Vagina (tissue), 2 donors: ENCODE measurements at regions not wholly inside any gene's neighbourhood (a gene's known extent, or its start where the extent isn't known, plus 50 kb on each side); places are given as distances from the start of the nearest gene placed in this dataset.

Experiments
- DNase-seq, 2 donors: peaks; one replicate each; pipeline ENCODE4 v3.0.0-alpha.2; 2017; ENCODE audit errors: extremely low spot score in 2 of 2
- H3K27ac ChIP-seq: fragments of 200-600 bp; sonication (generic); one replicate; pipeline ENCODE4 v1.5.1; 2019
- H3K27me3 ChIP-seq: fragments of 200-600 bp; sonication (generic); one replicate; pipeline ENCODE4 v1.5.1; 2019
- H3K36me3 ChIP-seq, 2 donors: fragments of 200-600 bp; sonication (generic); one replicate each; pipeline ENCODE4 v1.5.1; 2017 to 2019
- H3K4me1 ChIP-seq: fragments of 200-600 bp; sonication (generic); one replicate; pipeline ENCODE4 v1.5.1; 2019
- H3K4me3 ChIP-seq, 2 donors: fragments of 200-600 bp; sonication (generic); 1 replicate in 1 of 2; 2 replicates in 1 of 2; pipeline ENCODE4 v1.5.1; 2016 to 2019
- H3K9me3 ChIP-seq: fragments of 200-600 bp; sonication (generic); one replicate; pipeline ENCODE4 v1.5.1; 2019
- CTCF ChIP-seq, 3 experiments: fragments of 450-650 bp in 2 of 3; fragments of 200-600 bp in 1 of 3; sonication (generic) in 1 of 3; IDR thresholded peaks; one replicate each; pipeline ENCODE4 v1.5.1; 2017 to 2019; ENCODE audit warnings: antibody characterized with exemption in 3 of 3, mild to moderate bottlenecking in 2 of 3, moderate library complexity in 2 of 3
- POLR2A ChIP-seq, 2 donors: fragments of 450-650 bp; IDR thresholded peaks; one replicate each; pipeline ENCODE4 v1.6.1; 2017; ENCODE audit warnings: antibody characterized with exemption in 2 of 2, mild to moderate bottlenecking in 2 of 2, moderate library complexity in 2 of 2
- POLR2AphosphoS5 ChIP-seq, 2 donors: sonication (generic); formaldehyde crosslinking; IDR thresholded peaks; one replicate each; pipeline ENCODE4 v1.9.0; 2017; ENCODE audit warnings: antibody characterized with exemption in 2 of 2, mild to moderate bottlenecking in 2 of 2, low read depth in 1 of 2; ENCODE audit not compliant: insufficient read depth in 1 of 2
- intact Hi-C: fragments of 100-400 bp; cut with DNase I; formaldehyde crosslinking; loops from one replicate; pipeline ENCODE4 v1.15.1; 2023

GRCh38 chr14:104424406-104425072 lies 155.0 kb upstream of the C14orf180 start:
- H3K4me1 ChIP-seq: peaks cover 8% of the 10 kb centered on the region

GRCh38 chr14:104425171-104425681 lies 154.3 kb upstream of the C14orf180 start:
- no peak overlapping the region for H3K4me3 ChIP-seq
- H3K4me1 ChIP-seq: peaks cover 8% of the 10 kb centered on the region
- no peaks in the 10 kb centered on the region for H3K36me3 ChIP-seq
- TF ChIP-seq POLR2AphosphoS5 (IDR thresholded peaks at IDR 0.05; ENCODE audit: insufficient read depth in 1 of 2, low read depth in 1 of 2) (no peak), CTCF (IDR thresholded peaks at IDR 0.05) (no peak), POLR2A (IDR thresholded peaks at IDR 0.05) (no peak)
- intact Hi-C loops: no loop called here
- no peaks in the 10 kb centered on the region for H3K9me3 ChIP-seq
- H3K27ac ChIP-seq: no peak overlapping the region
- peak; percentile 70 to 74 for DNase-seq
- H3K27me3 ChIP-seq: no peaks in the 10 kb centered on the region

More at GRCh38 chr14:104424406-104425072, 155.0 kb upstream of the C14orf180 start:
- H3K27me3 ChIP-seq: no peaks in the 10 kb centered on the region
- TF ChIP-seq POLR2A (IDR thresholded peaks at IDR 0.05): no peak
- TF ChIP-seq CTCF (IDR thresholded peaks at IDR 0.05): no peak
- TF ChIP-seq POLR2AphosphoS5 (IDR thresholded peaks at IDR 0.05; ENCODE audit: insufficient read depth in 1 of 2, low read depth in 1 of 2): no peak
- H3K27ac ChIP-seq: no peak overlapping the region
- no peak overlapping the region for H3K4me3 ChIP-seq
- H3K36me3 ChIP-seq: no peaks in the 10 kb centered on the region
- no peaks in the 10 kb centered on the region for H3K9me3 ChIP-seq
- intact Hi-C loops: no loop called here
- peak; percentile 54 to 89 for DNase-seq

GRCh38 chr14:104425763-104426646 lies 153.6 kb upstream of the C14orf180 start:
- intact Hi-C loops: no loop called here
- no peak overlapping the region for H3K27ac ChIP-seq
- H3K9me3 ChIP-seq: no peaks in the 10 kb centered on the region
- H3K27me3 ChIP-seq: no peaks in the 10 kb centered on the region
- H3K36me3 ChIP-seq: no peaks in the 10 kb centered on the region
- no peak for TF ChIP-seq CTCF (IDR thresholded peaks at IDR 0.05)
- TF ChIP-seq POLR2A (IDR thresholded peaks at IDR 0.05): no peak
- TF ChIP-seq POLR2AphosphoS5 (IDR thresholded peaks at IDR 0.05; ENCODE audit: insufficient read depth in 1 of 2, low read depth in 1 of 2): no peak
- H3K4me3 ChIP-seq: no peak overlapping the region
- peak; percentile 44 to 79 for DNase-seq
- peaks cover 8% of the 10 kb centered on the region for H3K4me1 ChIP-seq

GRCh38 chr14:104427131-104427851 lies 152.3 kb upstream of the C14orf180 start:
- DNase-seq: peak in 1 of 2 donors; percentile 52
- Histone ChIP-seq H3K4me1 (peaks cover 8% of the 10 kb centered on the region), H3K27ac (no peak overlapping the region), H3K9me3 (no peaks in the 10 kb centered on the region), H3K27me3 (no peaks in the 10 kb centered on the region), H3K4me3 (no peak overlapping the region), H3K36me3 (no peaks in the 10 kb centered on the region)
- intact Hi-C loops: no loop called here
- TF ChIP-seq CTCF (IDR thresholded peaks at IDR 0.05): no peak
- no peak for TF ChIP-seq POLR2A (IDR thresholded peaks at IDR 0.05)
- TF ChIP-seq POLR2AphosphoS5 (IDR thresholded peaks at IDR 0.05; ENCODE audit: insufficient read depth in 1 of 2, low read depth in 1 of 2): no peak
